ENCODE measurements at regions not wholly inside any gene's neighbourhood (a gene's known extent, or its start where the extent isn't known, plus 50 kb on each side); places are given as distances from the start of the nearest gene placed in this dataset.
"Not testable (repeated sequence)": the region's sequence is repeated elsewhere in the genome, so short reads cannot be mapped to it uniquely, and the experiment has no call there.

DNA sequence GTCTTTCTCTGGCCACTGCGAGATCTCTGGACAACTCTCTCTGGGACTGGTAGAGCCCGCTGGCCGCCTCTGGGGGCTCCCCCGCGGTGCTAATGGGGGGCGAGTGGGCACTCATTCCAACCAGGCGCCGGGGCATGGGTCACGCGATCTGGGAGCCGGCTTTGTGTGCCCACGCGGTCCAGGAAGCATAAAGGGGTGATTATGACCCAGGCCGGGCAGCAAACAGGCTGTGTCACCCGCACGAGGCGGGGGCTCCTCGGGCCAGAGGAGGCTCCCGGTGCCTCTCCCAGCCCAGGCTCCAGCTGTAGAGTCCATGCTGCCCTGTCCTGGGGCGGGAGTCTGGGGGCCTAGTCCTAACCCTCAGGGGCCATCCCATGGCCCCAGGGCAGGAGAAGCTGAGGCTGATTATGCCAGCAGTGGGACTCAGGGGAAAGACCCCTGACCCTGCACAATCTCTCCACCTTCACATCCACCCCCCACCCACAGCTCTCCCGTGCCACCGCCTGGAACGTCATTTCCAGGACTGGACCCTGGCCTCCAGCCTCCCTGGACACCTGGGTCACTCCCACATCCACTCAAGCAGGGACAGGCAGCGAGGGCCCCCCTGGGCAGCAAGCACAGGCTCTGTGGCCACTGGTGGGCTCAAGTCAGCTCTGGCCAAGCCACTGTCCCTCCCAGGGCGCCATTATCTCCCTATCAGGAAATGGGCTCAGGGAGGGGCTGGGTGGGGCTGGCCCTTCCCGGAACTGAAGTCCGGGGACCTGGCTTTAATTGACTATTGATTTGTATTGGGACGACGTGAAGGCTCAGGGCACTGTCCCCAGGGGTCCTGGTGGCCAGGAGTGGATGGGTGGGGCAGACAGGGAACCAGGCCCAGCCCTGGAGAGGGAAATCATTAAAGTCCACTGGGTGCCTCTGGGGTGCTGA is 50.0 kb downstream of the PTPRS start:
- no peak for ATAC-seq
- H3K4me1 Mint-ChIP-seq (ENCODE audit: low read depth in 2 of 2), result peaks cover 0 to 12% of the 10 kb centered on the region in 2 donors
- H3K27ac Mint-ChIP-seq, result no peak overlapping the region
- peaks cover 9 to 11% of the 10 kb centered on the region in 2 donors for H3K27me3 Mint-ChIP-seq
- DNase-seq (ENCODE audit: low spot score), result no peak
- H3K9me3 Mint-ChIP-seq, result no peaks in the 10 kb centered on the region
- H3K4me3 Mint-ChIP-seq, result no peak overlapping the region
- H3K36me3 Mint-ChIP-seq, result no peaks in the 10 kb centered on the region

DNA sequence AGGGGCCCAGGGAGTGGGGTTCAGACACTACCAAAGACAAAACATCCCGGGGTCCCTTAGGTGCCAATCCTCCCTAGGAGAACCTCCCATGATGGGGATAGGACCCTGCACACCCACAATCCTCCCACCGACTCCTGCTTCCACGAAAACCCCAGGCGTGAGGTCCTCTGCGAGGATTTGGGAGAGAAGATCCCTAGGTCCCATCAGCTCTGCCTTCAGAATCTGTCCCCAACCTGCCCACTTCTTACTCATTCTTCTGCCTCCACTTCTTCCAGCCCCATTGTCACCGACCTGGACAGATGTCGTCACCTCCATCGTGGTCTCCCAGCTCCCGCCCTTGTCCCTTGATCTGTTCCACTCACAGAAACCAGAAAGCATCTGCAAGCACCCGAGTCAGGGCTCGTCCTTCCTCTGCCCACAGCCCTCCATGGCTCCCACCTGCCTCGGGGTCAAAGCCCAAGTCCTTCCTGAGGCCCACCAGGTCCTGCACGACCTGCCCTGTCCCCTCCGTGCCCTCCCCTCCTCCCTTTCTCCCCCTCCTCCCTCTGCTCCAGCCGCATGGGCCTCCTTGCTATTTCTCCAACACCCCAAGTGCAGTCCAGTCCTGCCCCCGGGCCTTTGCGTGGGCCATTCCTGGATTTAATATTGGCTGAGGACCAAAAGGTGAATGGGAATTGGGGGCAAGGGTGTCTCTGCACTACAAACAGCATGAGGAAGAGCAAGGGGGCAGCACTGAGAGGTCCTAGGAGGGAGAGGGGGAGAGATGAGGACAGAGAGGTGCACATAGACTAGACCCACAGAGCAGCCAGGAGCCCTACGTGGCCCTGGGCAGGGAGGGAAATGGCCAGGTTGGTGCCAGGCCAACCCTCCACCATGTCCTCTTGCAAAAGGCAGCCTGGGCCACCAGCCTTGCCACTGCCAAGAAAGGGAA is 51.3 kb downstream of the PTPRS start:
- Mint-ChIP-seq H3K27me3 (peaks cover 7 to 11% of the 10 kb centered on the region in 2 donors), H3K36me3 (no peaks in the 10 kb centered on the region), H3K4me1 (ENCODE audit: low read depth in 2 of 2) (peaks cover 0 to 12% of the 10 kb centered on the region in 2 donors), H3K27ac (no peak overlapping the region), H3K9me3 (no peaks in the 10 kb centered on the region), H3K4me3 (no peak overlapping the region)
- DNase-seq (ENCODE audit: low spot score), result no peak
- no peak for ATAC-seq

DNA sequence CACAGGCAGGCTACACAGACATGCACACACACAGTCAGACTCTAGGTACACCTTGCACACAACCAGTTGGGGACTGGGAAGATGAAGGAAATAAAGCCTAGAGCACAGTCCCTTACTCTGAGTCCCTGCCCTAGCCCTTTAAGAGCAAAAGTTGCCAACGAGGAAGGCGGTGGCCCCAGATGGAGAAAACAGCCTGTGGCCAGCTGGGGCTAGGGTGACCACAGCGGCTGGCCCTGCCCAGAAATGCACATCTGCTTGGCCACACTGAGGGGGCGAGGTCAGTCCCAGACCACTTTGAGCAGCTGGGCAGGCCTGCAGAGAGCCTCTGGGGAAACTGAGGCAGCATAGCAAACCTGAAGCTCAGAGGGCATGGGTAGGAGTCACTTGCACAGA is 52.3 kb downstream of the PTPRS start:
- Mint-ChIP-seq H3K4me1 (ENCODE audit: low read depth in 2 of 2) (peaks cover 0 to 12% of the 10 kb centered on the region in 2 donors), H3K9me3 (no peaks in the 10 kb centered on the region), H3K4me3 (no peak overlapping the region), H3K27ac (no peak overlapping the region), H3K36me3 (no peaks in the 10 kb centered on the region), H3K27me3 (peaks cover 7 to 11% of the 10 kb centered on the region in 2 donors)
- DNase-seq (ENCODE audit: low spot score) (no peak), ATAC-seq (no peak)

DNA sequence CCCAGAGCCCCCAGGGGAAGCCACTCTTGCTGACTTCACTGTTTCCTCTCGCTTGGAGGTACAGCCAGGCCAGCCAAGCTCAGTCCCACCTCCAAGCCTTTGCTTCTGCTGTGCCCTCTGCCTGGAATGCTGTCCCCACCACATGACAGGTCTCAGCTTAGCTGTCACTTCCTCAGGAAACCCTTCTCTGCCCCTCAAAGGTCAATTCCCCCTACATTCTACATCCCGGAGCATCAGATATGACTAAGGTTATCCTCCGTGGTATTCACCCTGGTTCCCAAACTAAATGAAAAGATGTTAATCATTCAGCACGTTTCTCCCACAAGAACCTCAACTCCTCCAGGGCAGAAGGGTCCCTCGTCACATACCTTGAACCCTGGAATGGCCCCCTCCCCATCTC is 53.5 kb downstream of the PTPRS start:
- Mint-ChIP-seq H3K9me3 (no peaks in the 10 kb centered on the region), H3K27ac (no peak overlapping the region), H3K36me3 (no peaks in the 10 kb centered on the region), H3K4me1 (ENCODE audit: low read depth in 2 of 2) (peaks cover 0 to 9% of the 10 kb centered on the region in 2 donors), H3K27me3 (peaks cover 7 to 10% of the 10 kb centered on the region in 2 donors), H3K4me3 (no peak overlapping the region)
- no peak for DNase-seq (ENCODE audit: low spot score)
- ATAC-seq, result no peak

DNA sequence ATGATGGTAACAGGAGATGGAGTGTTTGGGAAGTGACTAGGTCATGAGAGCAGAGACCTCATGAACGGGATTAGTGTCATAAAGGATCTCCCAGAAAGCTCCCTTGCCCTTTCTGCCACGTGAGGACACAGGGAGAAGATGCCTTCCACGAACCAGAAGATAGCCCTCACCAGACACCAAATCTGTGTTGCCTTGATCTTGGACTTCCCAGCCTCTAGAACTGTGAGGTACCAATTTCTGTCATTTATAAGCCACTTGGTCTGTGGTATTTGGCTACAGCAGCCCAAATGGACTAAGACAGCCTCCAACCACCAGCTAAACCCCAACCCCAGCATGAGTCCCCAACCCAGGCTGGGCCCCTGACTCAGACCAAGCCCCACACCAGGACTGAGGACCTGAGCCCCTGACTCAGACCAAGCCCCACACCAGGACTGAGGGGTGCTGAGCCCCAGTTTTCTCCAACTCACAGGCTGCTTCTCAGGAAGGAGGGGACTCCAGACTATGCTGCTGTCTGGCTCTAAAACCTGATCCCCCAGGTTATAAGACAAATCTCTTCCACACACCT is 54.1 kb downstream of the PTPRS start:
- Mint-ChIP-seq H3K4me3 (no peak overlapping the region), H3K27ac (no peak overlapping the region), H3K27me3 (peaks cover 2 to 5% of the 10 kb centered on the region in 2 donors), H3K9me3 (no peaks in the 10 kb centered on the region), H3K4me1 (ENCODE audit: low read depth in 2 of 2) (peaks cover 0 to 4% of the 10 kb centered on the region in 2 donors), H3K36me3 (no peaks in the 10 kb centered on the region)
- ATAC-seq (no peak), DNase-seq (ENCODE audit: low spot score) (no peak)

DNA sequence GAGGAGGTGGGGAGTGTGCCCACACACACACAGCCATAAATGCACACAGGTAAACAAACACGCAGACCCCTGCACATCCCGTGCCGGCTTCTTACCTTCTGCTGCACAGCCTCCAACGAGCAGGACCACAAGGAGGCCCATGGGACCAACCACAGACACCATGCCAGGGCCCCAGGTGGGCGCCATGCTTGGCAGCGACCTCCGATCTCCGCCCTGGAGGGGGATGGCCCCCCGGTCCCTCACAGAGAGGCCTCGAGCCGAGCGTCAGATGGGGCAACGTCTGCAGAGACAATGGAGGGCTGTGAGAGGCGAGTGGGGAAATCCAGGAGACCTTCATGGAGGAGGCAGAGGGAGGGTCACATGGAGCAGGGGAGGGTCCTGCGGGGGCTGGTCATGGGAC is 54.7 kb downstream of the PTPRS start:
- no peak overlapping the region for H3K4me3 Mint-ChIP-seq
- no peaks in the 10 kb centered on the region for H3K27me3 Mint-ChIP-seq
- no peaks in the 10 kb centered on the region for H3K36me3 Mint-ChIP-seq
- DNase-seq (ENCODE audit: low spot score) (no peak), ATAC-seq (no peak)
- H3K9me3 Mint-ChIP-seq, result no peaks in the 10 kb centered on the region
- peaks cover 0 to 4% of the 10 kb centered on the region in 2 donors for H3K4me1 Mint-ChIP-seq (ENCODE audit: low read depth in 2 of 2)
- no peak overlapping the region for H3K27ac Mint-ChIP-seq

DNA sequence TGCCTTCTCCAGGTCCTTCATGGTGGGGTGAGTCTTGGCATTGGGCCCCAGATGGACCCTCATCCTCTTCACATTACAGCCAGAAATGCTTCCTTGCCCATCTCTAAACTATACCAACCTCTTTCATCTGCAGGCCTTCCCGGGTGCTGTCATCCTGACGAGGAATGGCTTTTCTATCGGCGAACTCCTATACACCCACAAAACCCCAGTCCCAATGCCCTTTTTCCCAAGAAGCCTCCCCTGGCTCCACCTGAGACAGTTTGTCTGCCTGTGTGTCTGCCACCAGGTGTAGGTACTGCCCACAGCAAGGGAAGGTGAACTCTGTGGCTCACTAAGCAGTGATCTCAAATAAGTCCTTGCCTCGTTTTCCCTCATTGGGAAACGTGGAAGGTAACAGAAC is 55.3 kb downstream of the PTPRS start:
- ATAC-seq, result no peak
- no peaks in the 10 kb centered on the region for H3K27me3 Mint-ChIP-seq

DNA sequence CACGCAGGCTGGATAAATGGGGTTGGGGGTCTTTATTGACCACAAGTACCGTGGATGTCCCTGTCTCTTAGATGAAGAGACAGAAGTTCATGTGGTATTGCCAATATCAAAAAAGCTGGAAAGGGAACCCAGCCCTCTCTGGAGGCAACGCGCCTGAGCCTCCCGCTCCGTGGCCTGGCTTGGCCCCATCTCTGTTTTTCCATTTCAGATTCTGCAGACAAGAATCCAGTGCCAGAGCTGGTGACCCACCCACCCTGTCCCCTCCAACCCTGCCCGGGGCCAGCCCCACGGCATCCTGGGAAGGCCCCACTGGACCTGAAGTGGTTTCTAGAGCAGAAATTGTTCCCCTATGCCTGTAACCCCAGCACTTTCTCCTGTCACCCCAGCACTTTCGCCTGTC is 57.7 kb downstream of the PTPRS start:
- DNase-seq (ENCODE audit: low spot score), result no peak
- H3K36me3 Mint-ChIP-seq, result no peaks in the 10 kb centered on the region
- no peak overlapping the region for H3K4me3 Mint-ChIP-seq
- H3K4me1 Mint-ChIP-seq (ENCODE audit: low read depth in 2 of 2), result peaks cover 0 to 4% of the 10 kb centered on the region in 2 donors
- H3K27me3 Mint-ChIP-seq, result no peaks in the 10 kb centered on the region
- ATAC-seq, result no peak
- H3K27ac Mint-ChIP-seq, result no peak overlapping the region
- H3K9me3 Mint-ChIP-seq, result no peaks in the 10 kb centered on the region

More for the DNA sequence above, 55.3 kb downstream of the PTPRS start:
- H3K36me3 Mint-ChIP-seq, result no peaks in the 10 kb centered on the region
- H3K4me3 Mint-ChIP-seq, result no peak overlapping the region
- no peak overlapping the region for H3K27ac Mint-ChIP-seq
- no peak for DNase-seq (ENCODE audit: low spot score)
- H3K9me3 Mint-ChIP-seq, result no peaks in the 10 kb centered on the region
- peaks cover 0 to 4% of the 10 kb centered on the region in 2 donors for H3K4me1 Mint-ChIP-seq (ENCODE audit: low read depth in 2 of 2)

DNA sequence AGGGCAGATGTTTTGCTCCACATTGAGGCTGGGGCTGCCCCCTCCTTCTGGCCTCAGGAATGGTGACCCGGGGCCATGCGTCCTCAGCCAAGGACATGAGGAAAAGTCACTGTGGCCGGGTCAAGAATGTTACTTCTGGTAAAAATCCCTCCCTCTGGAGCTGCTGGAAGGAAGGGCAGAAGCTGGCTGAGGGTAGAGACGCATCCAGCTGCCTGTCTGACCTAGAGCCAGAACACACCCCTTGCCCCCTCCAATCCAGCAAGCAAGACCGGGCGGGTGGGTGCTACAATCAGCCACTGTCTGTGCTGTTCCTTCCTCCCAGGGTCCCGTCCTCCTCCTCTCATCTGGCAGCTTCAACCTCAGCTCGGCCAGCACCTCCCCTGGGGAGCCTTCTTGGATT is 59.0 kb downstream of the PTPRS start:
- ATAC-seq, result no peak
- Mint-ChIP-seq H3K27ac (no peak overlapping the region), H3K36me3 (no peaks in the 10 kb centered on the region), H3K4me1 (ENCODE audit: low read depth in 2 of 2) (no peaks in the 10 kb centered on the region), H3K9me3 (no peaks in the 10 kb centered on the region), H3K4me3 (no peak overlapping the region), H3K27me3 (no peaks in the 10 kb centered on the region)
- DNase-seq (ENCODE audit: low spot score), result no peak

DNA sequence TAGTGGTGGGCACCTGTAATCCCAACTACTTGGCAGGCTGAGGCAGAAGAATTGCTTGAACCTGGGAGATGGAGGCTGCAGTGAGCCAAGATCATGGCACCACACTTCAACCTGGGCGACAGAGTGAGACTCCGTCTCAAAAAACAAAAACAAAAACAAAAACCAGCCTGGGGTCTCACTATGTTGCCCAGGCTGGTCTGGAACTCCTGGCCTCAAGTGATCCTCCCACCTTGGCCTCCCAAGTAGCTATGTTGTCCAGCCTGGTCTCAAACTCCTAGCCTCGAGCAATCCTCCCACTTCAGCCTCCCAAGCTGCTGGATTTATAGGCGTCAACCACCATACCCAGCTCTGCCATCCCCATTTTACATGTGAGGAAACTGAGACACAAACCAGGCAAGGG is 64.9 kb downstream of the PTPRS start:
- H3K4me1 Mint-ChIP-seq (ENCODE audit: low read depth in 2 of 2); H3K36me3 Mint-ChIP-seq; H3K9me3 Mint-ChIP-seq; H3K27ac Mint-ChIP-seq; DNase-seq (ENCODE audit: low spot score); H3K4me3 Mint-ChIP-seq; H3K27me3 Mint-ChIP-seq; ATAC-seq: not testable (repeated sequence)

DNA sequence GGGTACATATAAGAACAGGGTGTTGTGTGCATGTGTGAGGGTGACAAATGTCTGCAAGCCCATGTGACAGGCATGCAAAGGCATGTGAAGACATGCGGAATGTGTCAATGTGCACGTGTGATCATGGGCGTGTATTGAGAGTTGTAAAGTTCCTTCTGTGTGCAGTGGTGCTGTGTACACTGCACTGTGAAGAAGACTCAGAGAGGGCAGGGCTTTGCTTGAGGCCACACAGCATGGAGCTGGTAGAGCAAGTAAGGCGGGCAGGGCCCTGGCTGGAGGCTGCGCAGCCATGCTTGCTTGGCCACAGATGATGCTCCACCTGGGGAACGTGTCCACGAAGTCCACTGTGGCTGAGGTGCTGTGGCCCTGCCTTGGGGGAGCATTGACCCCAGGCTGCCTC is 66.8 kb downstream of the PTPRS start:
- peaks cover 0 to 2% of the 10 kb centered on the region in 2 donors for H3K27me3 Mint-ChIP-seq
- ATAC-seq (peak in 1 of 2 donors; percentile 19), DNase-seq (ENCODE audit: low spot score) (no peak)
- no peaks in the 10 kb centered on the region for H3K4me1 Mint-ChIP-seq (ENCODE audit: low read depth in 2 of 2)
- no peaks in the 10 kb centered on the region for H3K36me3 Mint-ChIP-seq
- no peaks in the 10 kb centered on the region for H3K9me3 Mint-ChIP-seq
- no peak overlapping the region for H3K4me3 Mint-ChIP-seq
- no peak overlapping the region for H3K27ac Mint-ChIP-seq

DNA sequence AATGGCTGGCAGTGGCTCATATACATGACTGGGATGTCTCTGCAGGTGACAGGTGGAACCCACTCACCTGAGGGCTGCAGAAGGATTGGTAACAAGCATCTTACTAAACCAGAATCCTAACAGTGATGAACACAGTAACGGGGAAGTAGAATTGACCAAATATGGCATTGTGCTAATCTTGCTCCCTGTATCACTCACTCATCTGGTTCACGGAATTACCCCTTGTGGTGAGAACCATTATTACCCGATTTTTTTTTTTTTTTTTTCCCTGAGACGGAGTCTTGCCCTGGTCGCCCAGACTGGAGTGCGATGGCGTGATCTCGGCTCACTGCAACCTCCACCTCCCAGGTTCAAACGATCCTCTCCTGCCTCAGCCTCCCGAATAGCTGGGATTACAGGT is 69.5 kb downstream of the PTPRS start:
- no peak overlapping the region for H3K4me3 Mint-ChIP-seq
- H3K27me3 Mint-ChIP-seq, result peaks cover 0 to 6% of the 10 kb centered on the region in 2 donors
- no peak for ATAC-seq
- H3K9me3 Mint-ChIP-seq, result no peaks in the 10 kb centered on the region
- H3K36me3 Mint-ChIP-seq, result no peaks in the 10 kb centered on the region
- no peaks in the 10 kb centered on the region for H3K4me1 Mint-ChIP-seq (ENCODE audit: low read depth in 2 of 2)
- no peak overlapping the region for H3K27ac Mint-ChIP-seq
- no peak for DNase-seq (ENCODE audit: low spot score)

DNA sequence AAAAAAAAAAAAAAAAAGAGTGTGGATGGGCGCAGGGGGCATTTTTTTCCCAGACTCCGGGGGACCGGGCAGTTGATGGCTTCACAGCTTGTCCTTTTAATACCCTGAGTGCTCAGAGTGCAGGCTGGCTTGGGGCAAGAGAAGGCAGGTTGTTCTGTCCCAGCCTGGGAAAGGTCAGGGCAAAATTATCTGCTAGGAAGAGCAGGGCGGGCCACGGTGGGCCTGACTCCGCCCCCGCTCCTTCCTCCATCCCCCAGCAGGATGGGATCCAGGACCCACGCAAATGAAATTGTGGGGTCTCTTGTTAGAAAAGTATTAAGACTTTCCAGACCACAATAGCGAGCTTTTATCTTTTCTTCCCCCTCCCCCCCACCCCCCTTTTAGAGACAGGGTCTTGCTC is 70.7 kb downstream of the PTPRS start:
- no peak for ATAC-seq

More for the DNA sequence above, 70.7 kb downstream of the PTPRS start:
- DNase-seq (ENCODE audit: low spot score), result no peak
- Mint-ChIP-seq H3K27me3 (peaks cover 0 to 4% of the 10 kb centered on the region in 2 donors), H3K9me3 (no peaks in the 10 kb centered on the region), H3K4me1 (ENCODE audit: low read depth in 2 of 2) (no peaks in the 10 kb centered on the region), H3K36me3 (no peaks in the 10 kb centered on the region), H3K27ac (no peak overlapping the region), H3K4me3 (no peak overlapping the region)
